Gastrocnemius medialis (tissue), 4 donors: ENCODE measurements at regions not wholly inside any gene's neighbourhood (a gene's known extent, or its start where the extent isn't known, plus 50 kb on each side); places are given as distances from the start of the nearest gene placed in this dataset.

Experiments
- CTCF ChIP-seq, 5 experiments: fragments of 450-650 bp in 3 of 5; fragments of 200-600 bp in 2 of 5; sonication (generic) in 2 of 5; IDR thresholded peaks in 4 of 5; conservative IDR thresholded peaks in 1 of 5; 1 replicate in 4 of 5; 2 replicates in 1 of 5; pipeline ENCODE4 v1.5.1; 2016 to 2019; ENCODE audit warnings: antibody characterized with exemption in 5 of 5, mild to moderate bottlenecking in 3 of 5, moderate library complexity in 3 of 5
- POLR2A ChIP-seq, 2 donors: fragments of 450-650 bp; IDR thresholded peaks; one replicate each; pipeline ENCODE4 v1.6.1; 2017; ENCODE audit warnings: antibody characterized with exemption in 2 of 2, mild to moderate bottlenecking in 2 of 2, moderate library complexity in 2 of 2

GRCh38 chr10:5269791-5270190, 73.2 kb downstream of the AKR1C4 start:
- TF ChIP-seq CTCF (IDR thresholded peaks at IDR 0.05 in 4 of 5, conservative IDR thresholded peaks at IDR 0.05 in 1 of 5), result no peak
- no peak for TF ChIP-seq POLR2A (IDR thresholded peaks at IDR 0.05)
